Activated T-helper 1 cell treated with anti-CD3 and anti-CD28 coated beads, Interleukin-12 subunit alpha, Interleukin-12 subunit beta, Interleukin-2, Interleukin-4 antibody, amounts not matched to agents 30 ng/mL and 10 ng/mL and 1 ng/mL, durations not matched to agents 14 hours and 24 hours and 36 hours (primary cell): ENCODE measurements at regions not wholly inside any gene's neighbourhood (a gene's known extent, or its start where the extent isn't known, plus 50 kb on each side); places are given as distances from the start of the nearest gene placed in this dataset.
"Not testable (repeated sequence)": the region's sequence is repeated elsewhere in the genome, so short reads cannot be mapped to it uniquely, and the experiment has no call there.

Source experiments
- DNase-seq: peaks from one replicate; pipeline ENCODE4 v3.0.0; 2021; ENCODE audit warnings: low spot score
- H3K27ac Mint-ChIP-seq: one replicate; pipeline ENCODE4 v1.8.0; 2021; ENCODE audit warnings: mild to moderate bottlenecking, mixed read lengths
- H3K27me3 Mint-ChIP-seq: one replicate; pipeline ENCODE4 v1.8.0; 2022; ENCODE audit warnings: mild to moderate bottlenecking, moderate library complexity, mixed read lengths; ENCODE audit not compliant: insufficient read depth
- H3K36me3 Mint-ChIP-seq: one replicate; pipeline ENCODE4 v1.8.0; 2021; ENCODE audit warnings: low read depth, mixed read lengths
- H3K4me1 Mint-ChIP-seq: one replicate; pipeline ENCODE4 v1.8.0; 2021; ENCODE audit warnings: low read depth, mixed read lengths
- H3K4me3 Mint-ChIP-seq: one replicate; pipeline ENCODE4 v1.8.0; 2021; ENCODE audit warnings: mild to moderate bottlenecking, moderate library complexity, mixed read lengths
- H3K9me3 Mint-ChIP-seq: one replicate; pipeline ENCODE4 v1.8.0; 2021; ENCODE audit warnings: mixed read lengths
- intact Hi-C: fragments of 100-400 bp; cut with micrococcal nuclease; formaldehyde crosslinking; loops from one replicate; pipeline ENCODE4 v1.15.1; 2024

- H3K4me1 Mint-ChIP-seq = no peaks in the 10 kb centered on the region
- H3K27ac Mint-ChIP-seq = no peak overlapping the region
- H3K36me3 Mint-ChIP-seq = no peaks in the 10 kb centered on the region
- no peak for DNase-seq
- intact Hi-C loops = no loop called here
- no peak overlapping the region for H3K4me3 Mint-ChIP-seq
- H3K9me3 Mint-ChIP-seq = no peaks in the 10 kb centered on the region
- H3K27me3 Mint-ChIP-seq = peaks cover 1% of the 10 kb centered on the region
Observed at GRCh38 chr3:23135026-23135785, 67.9 kb upstream of the UBE2E2 start.

- no peak for DNase-seq
- intact Hi-C loops = no loop called here
- Mint-ChIP-seq H3K9me3 (no peaks in the 10 kb centered on the region), H3K36me3 (no peaks in the 10 kb centered on the region), H3K27ac (no peak overlapping the region), H3K27me3 (peaks cover 1% of the 10 kb centered on the region), H3K4me3 (no peak overlapping the region), H3K4me1 (no peaks in the 10 kb centered on the region)
Observed at GRCh38 chr3:23136054-23136453, 67.1 kb upstream of the UBE2E2 start.

- H3K36me3 Mint-ChIP-seq, DNase-seq, H3K27ac Mint-ChIP-seq, H3K27me3 Mint-ChIP-seq, intact Hi-C loops, H3K4me3 Mint-ChIP-seq, H3K4me1 Mint-ChIP-seq, H3K9me3 Mint-ChIP-seq: not testable (repeated sequence)
Observed at GRCh38 chr3:23144051-23144450, 59.1 kb upstream of the UBE2E2 start.

GRCh38 chr3:23146163-23146562 is 57.0 kb upstream of the UBE2E2 start:
- Mint-ChIP-seq H3K4me3 (no peak overlapping the region), H3K27ac (no peak overlapping the region), H3K9me3 (no peaks in the 10 kb centered on the region), H3K4me1 (no peaks in the 10 kb centered on the region), H3K36me3 (no peaks in the 10 kb centered on the region), H3K27me3 (no peaks in the 10 kb centered on the region)
- DNase-seq = no peak
- intact Hi-C loops = no loop called here

GRCh38 chr3:23152989-23153388 is 50.1 kb upstream of the UBE2E2 start:
- Mint-ChIP-seq H3K4me3 (no peak overlapping the region), H3K27ac (no peak overlapping the region), H3K27me3 (no peaks in the 10 kb centered on the region)

More at GRCh38 chr3:23152989-23153388, 50.1 kb upstream of the UBE2E2 start:
- no peaks in the 10 kb centered on the region for H3K4me1 Mint-ChIP-seq
- no peaks in the 10 kb centered on the region for H3K9me3 Mint-ChIP-seq
- intact Hi-C loops = no loop called here
- H3K36me3 Mint-ChIP-seq = no peaks in the 10 kb centered on the region
- no peak for DNase-seq
